HCEC 1CT (cell line): ENCODE measurements at regions not wholly inside any gene's neighbourhood (a gene's known extent, or its start where the extent isn't known, plus 50 kb on each side); places are given as distances from the start of the nearest gene placed in this dataset.
A peak's percentile ranks its signal among the peaks of the same experiment; 100 is the strongest.

ENCODE experiments used
- DNase-seq: peaks from one replicate; pipeline ENCODE4 v3.0.0-alpha.2; 2017

GRCh38 chr7:15985587-15986384, 299.3 kb upstream of the MEOX2 start:
- DNase-seq, result no peak

- peak; percentile 82 for DNase-seq
Measured at GRCh38 chr7:15977663-15978062, 291.2 kb upstream of the MEOX2 start.

GRCh38 chr7:15972862-15973275, 286.4 kb upstream of the MEOX2 start:
- DNase-seq, result peak; percentile 47

GRCh38 chr7:15967551-15967950, 281.1 kb upstream of the MEOX2 start:
- DNase-seq, result no peak

GRCh38 chr7:15967121-15967520, 280.6 kb upstream of the MEOX2 start:
- DNase-seq, result no peak

GRCh38 chr7:15963206-15963605, 276.7 kb upstream of the MEOX2 start:
- DNase-seq, result no peak

GRCh38 chr7:15954671-15955354, 268.3 kb upstream of the MEOX2 start:
- DNase-seq, result no peak

GRCh38 chr7:15950299-15950698, 263.8 kb upstream of the MEOX2 start:
- DNase-seq, result no peak

- DNase-seq, result peak; percentile 13
Measured at GRCh38 chr7:15947754-15948153, 261.3 kb upstream of the MEOX2 start.

GRCh38 chr7:15938115-15938514, 251.6 kb upstream of the MEOX2 start:
- DNase-seq, result no peak

GRCh38 chr7:15937571-15937970, 251.1 kb upstream of the MEOX2 start:
- DNase-seq, result no peak

- no peak for DNase-seq
Measured at GRCh38 chr7:15936991-15937390, 250.5 kb upstream of the MEOX2 start.

GRCh38 chr7:15932318-15932717, 245.8 kb upstream of the MEOX2 start:
- DNase-seq, result no peak

- no peak for DNase-seq
Measured at GRCh38 chr7:15929411-15929810, 242.9 kb upstream of the MEOX2 start.

GRCh38 chr7:15925608-15926007, 239.1 kb upstream of the MEOX2 start:
- DNase-seq, result no peak

- no peak for DNase-seq
Measured at GRCh38 chr7:15924910-15925309, 238.4 kb upstream of the MEOX2 start.

GRCh38 chr7:15922002-15922401, 235.5 kb upstream of the MEOX2 start:
- DNase-seq, result peak; percentile 17

GRCh38 chr7:15921576-15921975, 235.1 kb upstream of the MEOX2 start:
- peak; percentile 57 for DNase-seq

GRCh38 chr7:15920953-15921352, 234.5 kb upstream of the MEOX2 start:
- peak; percentile 12 for DNase-seq

- peak; percentile 13 for DNase-seq
Measured at GRCh38 chr7:15916681-15917380, 230.3 kb upstream of the MEOX2 start.

- DNase-seq, result peak; percentile 63
Measured at GRCh38 chr7:15915686-15916293, 229.3 kb upstream of the MEOX2 start.

- no peak for DNase-seq
Measured at GRCh38 chr7:15914611-15915010, 228.1 kb upstream of the MEOX2 start.

GRCh38 chr7:15906436-15906835, 220.0 kb upstream of the MEOX2 start:
- no peak for DNase-seq
